OCI-LY3 (cell line): ENCODE measurements at regions not wholly inside any gene's neighbourhood (a gene's known extent, or its start where the extent isn't known, plus 50 kb on each side); places are given as distances from the start of the nearest gene placed in this dataset.

ENCODE experiments used
- CTCF ChIP-seq: fragments of 200-600, 300-600 bp; sonication (generic); IDR thresholded peaks from 2 replicates; pipeline ENCODE4 v1.5.1; 2014; ENCODE audit warnings: antibody characterized with exemption, low read length, low read depth
- EZH2phosphoT487 ChIP-seq: fragments of 200-600 bp; shearing (Covaris generic); IDR thresholded peaks from 2 replicates; pipeline ENCODE4 v1.6.1; 2018; ENCODE audit warnings: antibody characterized with exemption, mixed run types, low read depth

DNA sequence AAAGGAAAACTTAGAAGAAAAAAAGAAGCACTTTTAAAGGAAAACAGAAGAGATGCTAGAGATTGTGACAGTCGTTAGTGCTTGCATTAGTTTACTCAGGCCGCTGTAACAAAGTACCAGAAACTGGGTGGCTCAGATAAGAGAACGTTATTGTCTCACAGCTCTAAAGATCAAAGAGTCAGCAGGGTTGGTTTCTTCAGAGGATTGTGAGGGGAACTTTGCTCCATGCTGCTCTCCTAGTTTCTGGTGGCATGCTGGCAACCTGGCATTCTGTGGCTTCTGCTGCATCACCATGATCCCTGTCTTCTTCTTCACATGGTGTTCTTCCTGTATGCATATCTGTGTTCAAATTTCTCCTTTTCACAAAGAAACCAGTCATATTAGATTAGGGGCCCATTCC lies 119.4 kb upstream of the PLEKHA5 start:
- TF ChIP-seq CTCF (no peak), EZH2phosphoT487 (no peak)
